A673 (cell line): ENCODE measurements at regions not wholly inside any gene's neighbourhood (a gene's known extent, or its start where the extent isn't known, plus 50 kb on each side); places are given as distances from the start of the nearest gene placed in this dataset.

Source experiments
- BruUV-seq: library from RNA; stranded (reverse); fragments of 400-500 nt; replicated peaks from 2 replicates; lab custom pipeline; 2021; lab: Mats Ljungman, UMichigan
- CTCF ChIA-PET: fragments of 300-600 bp; sonication (Branson Sonifier 250); formaldehyde crosslinking; loops from one replicate; lab custom pipeline; 2022; ENCODE audit warnings: antibody characterized with exemption; lab: Charles Lee
- POLR2A ChIA-PET: fragments of 300-600 bp; sonication (Branson Sonifier 250); formaldehyde crosslinking; loops from one replicate; lab custom pipeline; 2022; ENCODE audit warnings: antibody characterized with exemption; ENCODE audit not compliant: low non-redundant PET; lab: Charles Lee
- DNase-seq: peaks from one replicate; pipeline ENCODE4 v3.0.0-alpha.2; 2015; ENCODE audit warnings: low spot score
- H3K27ac ChIP-seq: fragments of 200-600 bp; sonication (generic); 2 replicates; pipeline ENCODE4 v1.5.1; 2016; ENCODE audit warnings: mixed run types, low read depth, mild to moderate bottlenecking, mixed read lengths, antibody characterized with exemption, low read length; ENCODE audit not compliant: poor library complexity, severe bottlenecking
- H3K27me3 ChIP-seq: fragments of 200-600 bp; sonication (generic); replicated peaks from 2 replicates; pipeline ENCODE4 v1.6.1; 2017; ENCODE audit warnings: mixed run types, low read depth, mild to moderate bottlenecking, mixed read lengths, antibody characterized with exemption, low read length; ENCODE audit not compliant: insufficient read depth, poor library complexity
- H3K36me3 ChIP-seq: fragments of 200-600 bp; sonication (generic); 2 replicates; pipeline ENCODE4 v1.6.1; 2016; ENCODE audit warnings: mixed run types, mild to moderate bottlenecking, mixed read lengths, antibody characterized with exemption, low read length; ENCODE audit not compliant: insufficient read depth, poor library complexity, severe bottlenecking
- H3K4me1 ChIP-seq: fragments of 200-600 bp; sonication (generic); 2 replicates; pipeline ENCODE4 v1.6.1; 2017; ENCODE audit warnings: mixed run types, mild to moderate bottlenecking, mixed read lengths, antibody characterized with exemption, low read length; ENCODE audit not compliant: insufficient read depth, poor library complexity, severe bottlenecking
- H3K4me3 ChIP-seq: fragments of 200-600 bp; sonication (generic); 2 replicates; pipeline ENCODE4 v1.5.1; 2016; ENCODE audit warnings: low read depth, mixed run types, mild to moderate bottlenecking, mixed read lengths, low read length; ENCODE audit not compliant: poor library complexity, severe bottlenecking
- H3K9me3 ChIP-seq: fragments of 200-600 bp; sonication (generic); 2 replicates; pipeline ENCODE4 v1.6.1; 2016; ENCODE audit warnings: mixed run types, low read depth, mild to moderate bottlenecking, mixed read lengths, antibody characterized with exemption, low read length; ENCODE audit not compliant: poor library complexity, severe bottlenecking
- EZH2 ChIP-seq: fragments of 200-600 bp; sonication (generic); IDR thresholded peaks from 2 replicates; pipeline ENCODE4 v1.6.1; 2017; ENCODE audit warnings: borderline replicate concordance, low read depth, mild to moderate bottlenecking, mixed read lengths, antibody characterized with exemption, low read length; ENCODE audit not compliant: poor library complexity, severe bottlenecking
- intact Hi-C: fragments of 100-400 bp; cut with micrococcal nuclease; formaldehyde crosslinking; loops from one replicate; pipeline ENCODE4 v1.10.0; 2022; ENCODE audit not compliant: unreplicated experiment
- TF ChIP-seq, protein P1 (sequence below): fragments of 300-800, 200-600 bp; sonication (generic); conservative IDR thresholded peaks from 2 replicates; pipeline ENCODE4 v1.5.1; 2017; ENCODE audit warnings: low read depth, mild to moderate bottlenecking, antibody characterized with exemption, low read length, moderate library complexity, mixed read lengths

GRCh38 chr13:22495819-22496218, 685.0 kb upstream of the SGCG start:
- ChIA-PET CTCF (no interaction called here), POLR2A (no interaction called here)
- Histone ChIP-seq H3K27ac (no peak overlapping the region), H3K4me1 (no peaks in the 10 kb centered on the region), H3K27me3 (no peaks in the 10 kb centered on the region), H3K9me3 (peaks cover 4% of the 10 kb centered on the region), H3K36me3 (no peaks in the 10 kb centered on the region), H3K4me3 (no peak overlapping the region)
- BruUV-seq = no TSS peak
- TF ChIP-seq, protein P1, sequence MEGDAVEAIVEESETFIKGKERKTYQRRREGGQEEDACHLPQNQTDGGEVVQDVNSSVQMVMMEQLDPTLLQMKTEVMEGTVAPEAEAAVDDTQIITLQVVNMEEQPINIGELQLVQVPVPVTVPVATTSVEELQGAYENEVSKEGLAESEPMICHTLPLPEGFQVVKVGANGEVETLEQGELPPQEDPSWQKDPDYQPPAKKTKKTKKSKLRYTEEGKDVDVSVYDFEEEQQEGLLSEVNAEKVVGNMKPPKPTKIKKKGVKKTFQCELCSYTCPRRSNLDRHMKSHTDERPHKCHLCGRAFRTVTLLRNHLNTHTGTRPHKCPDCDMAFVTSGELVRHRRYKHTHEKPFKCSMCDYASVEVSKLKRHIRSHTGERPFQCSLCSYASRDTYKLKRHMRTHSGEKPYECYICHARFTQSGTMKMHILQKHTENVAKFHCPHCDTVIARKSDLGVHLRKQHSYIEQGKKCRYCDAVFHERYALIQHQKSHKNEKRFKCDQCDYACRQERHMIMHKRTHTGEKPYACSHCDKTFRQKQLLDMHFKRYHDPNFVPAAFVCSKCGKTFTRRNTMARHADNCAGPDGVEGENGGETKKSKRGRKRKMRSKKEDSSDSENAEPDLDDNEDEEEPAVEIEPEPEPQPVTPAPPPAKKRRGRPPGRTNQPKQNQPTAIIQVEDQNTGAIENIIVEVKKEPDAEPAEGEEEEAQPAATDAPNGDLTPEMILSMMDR = no peak
- no peak for TF ChIP-seq EZH2
- DNase-seq = no peak
- intact Hi-C loops = no loop called here

DNA sequence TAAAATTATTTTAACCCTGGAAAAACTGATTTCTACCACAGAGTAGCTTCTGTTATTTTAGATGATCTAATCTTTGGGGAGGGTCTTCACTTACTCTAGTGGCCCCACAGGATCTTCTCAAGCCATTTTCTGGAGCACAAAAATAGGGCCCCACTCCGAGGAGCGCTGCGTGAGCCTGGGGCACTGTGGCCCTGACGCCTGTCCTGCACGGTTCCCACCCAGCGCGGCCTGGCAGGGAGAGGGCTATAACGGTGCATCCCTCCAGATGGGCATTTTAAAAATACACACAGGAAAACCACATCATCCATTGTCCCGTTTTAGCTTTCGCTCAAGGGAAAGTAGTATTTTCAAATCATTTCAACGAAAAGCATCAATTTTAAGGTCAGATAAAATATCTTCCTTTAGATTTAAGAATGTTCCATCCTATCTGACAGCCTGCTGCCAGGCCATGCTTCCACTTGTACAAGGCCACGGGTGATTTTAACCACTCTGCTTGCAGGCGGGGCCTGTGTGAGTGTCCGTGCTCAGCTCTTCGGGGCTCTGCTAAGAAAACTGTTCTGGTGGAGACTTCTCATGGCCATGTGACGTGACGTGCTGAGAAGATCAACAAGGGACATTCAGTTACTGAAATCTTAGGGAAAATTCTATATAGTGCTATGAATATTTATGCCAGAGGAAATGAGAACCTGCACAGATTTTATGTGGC, 683.8 kb upstream of the SGCG start:
- Histone ChIP-seq H3K36me3 (no peaks in the 10 kb centered on the region), H3K4me1 (no peaks in the 10 kb centered on the region), H3K4me3 (no peak overlapping the region), H3K27ac (no peak overlapping the region), H3K9me3 (no peaks in the 10 kb centered on the region), H3K27me3 (no peaks in the 10 kb centered on the region)
- ChIA-PET POLR2A (no interaction called here), CTCF (no interaction called here)
- intact Hi-C loops = no loop called here
- no TSS peak for BruUV-seq
- no peak for TF ChIP-seq EZH2
- TF ChIP-seq, protein P1 = no peak
- DNase-seq = no peak

DNA sequence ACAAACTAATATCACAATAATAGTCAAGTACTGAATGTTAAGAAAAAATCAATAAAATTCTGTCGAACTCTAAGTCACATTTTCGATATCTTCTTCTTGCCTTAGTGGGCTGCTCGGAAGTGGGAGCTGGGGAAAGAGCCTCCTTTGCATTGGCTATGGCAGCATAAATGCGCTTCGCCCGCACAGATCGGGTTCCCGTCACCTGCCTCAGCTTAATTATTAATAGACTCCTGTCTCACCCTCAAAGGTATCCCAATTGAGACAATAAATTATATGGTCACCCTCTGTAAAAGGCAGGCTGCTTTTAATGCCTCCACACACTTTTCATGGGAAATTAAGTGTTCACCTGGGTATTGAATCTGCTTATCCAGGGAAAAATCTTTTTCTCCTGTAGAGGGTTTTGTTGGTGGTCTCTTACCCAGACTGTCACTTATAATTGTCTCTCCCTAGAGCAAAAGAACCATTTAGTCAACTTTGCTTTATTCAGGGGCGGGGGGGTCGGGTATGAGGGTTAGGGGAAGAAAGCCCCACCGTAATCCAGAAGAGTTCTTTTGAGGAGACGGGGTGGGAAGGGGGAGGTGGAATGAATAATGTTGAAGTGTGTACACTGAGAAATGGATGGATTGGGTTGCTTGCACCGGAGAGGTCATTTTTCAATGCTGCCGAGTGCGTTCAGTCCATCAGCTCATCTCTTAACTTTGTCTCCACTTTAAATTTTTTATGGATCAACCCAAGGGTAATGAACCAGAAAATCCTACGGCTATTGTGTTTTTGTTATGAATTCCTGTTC, 682.6 kb upstream of the SGCG start:
- H3K4me3 ChIP-seq = no peak overlapping the region
- no peaks in the 10 kb centered on the region for H3K36me3 ChIP-seq
- BruUV-seq = no TSS peak
- ChIA-PET CTCF (no interaction called here), POLR2A (no interaction called here)
- no peaks in the 10 kb centered on the region for H3K9me3 ChIP-seq
- no peak overlapping the region for H3K27ac ChIP-seq
- TF ChIP-seq, protein P1 = no peak
- no peak for TF ChIP-seq EZH2
- DNase-seq = no peak
- intact Hi-C loops = no loop called here
- H3K4me1 ChIP-seq = no peaks in the 10 kb centered on the region
- H3K27me3 ChIP-seq = no peaks in the 10 kb centered on the region
